Stimulated activated CD4-positive, alpha-beta T cell treated with anti-CD3 and anti-CD28 coated beads, TNF-alpha, amount 100 ng/mL, for 24 hours (primary cell): ENCODE measurements at regions not wholly inside any gene's neighbourhood (a gene's known extent, or its start where the extent isn't known, plus 50 kb on each side); places are given as distances from the start of the nearest gene placed in this dataset.

Experiments
- DNase-seq, 3 experiments: peaks; one replicate each; pipeline ENCODE4 v3.0.0-alpha.2; 2020; ENCODE audit warnings: low read depth in 3 of 3

DNA sequence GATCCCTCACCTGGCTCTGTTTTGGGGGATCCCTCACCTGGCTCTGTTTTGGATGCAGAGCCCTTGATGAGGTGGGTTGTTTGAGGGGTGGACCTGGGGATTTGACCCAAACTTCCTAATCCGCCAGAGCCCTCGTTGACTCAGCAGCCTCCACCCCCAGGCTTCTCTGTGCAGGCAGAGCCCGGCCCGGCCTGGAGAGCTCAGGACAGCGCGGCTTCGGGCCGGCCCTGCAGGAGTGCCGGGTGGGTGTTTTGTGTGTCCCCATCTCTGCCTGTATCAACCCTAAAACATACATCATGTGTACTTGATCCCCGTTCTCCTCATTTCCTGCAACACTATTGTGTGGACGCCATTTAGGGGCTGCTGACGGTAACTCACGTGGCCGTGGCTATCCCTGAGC is 124.2 kb downstream of the SIK1 start:
- DNase-seq: no peak

DNA sequence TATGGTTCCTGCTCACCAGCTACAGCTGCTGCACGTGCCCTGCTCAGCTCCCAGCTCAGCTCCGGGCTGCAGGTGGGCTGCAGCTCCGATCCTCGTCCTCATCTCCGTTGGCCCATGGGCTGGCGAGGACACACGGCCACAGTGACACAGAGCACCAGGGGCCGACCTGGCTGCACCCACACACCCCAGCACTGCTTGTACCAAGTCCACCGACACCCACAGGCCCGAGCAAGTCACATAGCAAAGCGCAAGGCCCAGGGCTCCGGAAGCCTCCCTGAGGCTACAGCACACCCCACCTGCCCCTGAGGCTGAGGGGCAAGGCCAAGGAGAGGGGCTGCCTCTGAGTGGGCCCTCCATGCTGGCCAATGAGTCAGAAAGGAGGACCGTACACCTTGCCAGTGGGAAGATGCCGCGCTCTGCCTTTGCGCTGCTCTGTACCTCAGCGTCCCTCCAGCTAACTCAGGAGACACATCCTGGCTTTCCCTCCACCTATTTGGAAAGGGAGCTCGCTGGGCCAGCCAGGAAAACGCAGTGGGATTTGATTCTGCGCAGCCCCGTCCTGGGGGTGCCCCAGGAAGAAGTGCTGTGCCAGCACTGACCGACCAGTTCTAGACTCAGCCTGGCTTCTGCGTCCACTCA is 124.8 kb downstream of the SIK1 start:
- no peak for DNase-seq

DNA sequence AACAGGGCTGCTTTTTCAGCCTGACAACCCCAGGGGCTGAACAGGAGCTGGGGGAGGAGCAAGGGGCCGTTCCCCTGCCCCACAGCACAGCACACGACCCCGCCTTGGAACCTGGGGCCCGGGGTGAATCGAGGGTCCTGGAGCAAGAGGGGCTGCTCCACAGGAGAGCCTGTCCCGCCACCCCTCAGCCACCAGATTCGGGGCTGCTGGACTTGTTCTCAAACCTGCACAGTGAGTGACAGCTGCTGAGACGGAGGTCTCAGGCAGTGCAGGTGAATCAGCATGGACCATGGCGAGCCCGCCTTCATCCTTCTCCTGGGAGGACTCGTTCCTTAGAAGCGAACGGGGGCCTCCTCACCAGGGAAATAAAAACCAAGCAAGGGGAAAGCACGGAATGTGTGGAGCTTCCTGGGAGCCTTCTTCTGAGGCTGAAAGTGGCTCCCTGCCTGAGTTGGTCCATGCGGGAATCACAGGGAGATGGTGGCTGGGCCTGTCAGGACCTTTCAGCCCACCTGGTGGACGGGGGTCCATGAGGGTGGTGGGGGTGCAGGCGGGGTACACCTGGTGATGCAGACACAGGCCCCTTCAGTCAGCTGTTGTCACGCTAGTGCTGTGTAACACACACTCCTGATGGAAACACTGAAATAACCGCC is 125.4 kb downstream of the SIK1 start:
- no peak for DNase-seq

DNA sequence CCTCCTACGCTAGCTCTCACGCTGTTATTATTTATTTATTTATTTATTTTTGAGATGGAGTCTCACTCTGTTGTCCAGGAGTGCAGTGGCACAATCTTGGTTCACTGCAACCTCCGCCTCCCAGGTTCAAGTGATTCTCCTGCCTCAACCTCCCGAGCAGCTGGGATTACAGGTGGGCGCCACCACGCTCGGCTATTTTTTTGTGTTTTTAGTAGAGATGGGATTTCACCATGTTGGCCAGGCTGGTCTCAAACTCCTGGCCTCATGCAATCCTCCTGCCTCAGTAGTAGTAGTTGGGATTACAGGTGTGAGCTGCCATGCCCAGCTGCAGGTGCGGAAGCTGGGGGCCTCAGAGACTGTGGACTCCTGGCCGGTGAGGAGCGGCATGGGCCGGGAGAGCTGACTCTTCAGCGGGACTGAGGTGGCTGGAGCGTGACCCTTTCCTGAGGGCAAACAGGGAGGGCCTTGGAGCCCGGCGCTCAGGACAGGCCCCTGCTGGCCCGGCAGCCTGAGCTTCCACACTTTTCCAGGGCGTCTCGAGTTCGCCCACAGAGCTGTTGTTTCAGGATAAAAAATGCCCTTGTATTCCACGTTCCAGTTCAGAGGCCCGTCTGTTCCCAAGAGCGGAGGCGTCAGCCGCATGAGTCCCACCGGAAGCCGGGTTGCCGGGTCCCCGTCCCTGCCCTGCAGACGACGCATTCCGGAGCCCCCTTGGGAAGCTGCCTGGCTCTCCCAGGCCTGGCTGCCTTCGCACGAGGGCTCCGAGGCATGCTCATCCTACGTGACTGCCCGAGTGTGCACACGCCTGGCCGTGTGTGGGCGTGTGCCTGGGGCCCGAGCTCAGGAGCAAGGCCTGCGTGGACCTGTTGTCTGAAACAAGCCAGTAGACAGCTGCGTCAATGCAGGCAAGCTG is 126.2 kb downstream of the SIK1 start:
- no peak for DNase-seq

DNA sequence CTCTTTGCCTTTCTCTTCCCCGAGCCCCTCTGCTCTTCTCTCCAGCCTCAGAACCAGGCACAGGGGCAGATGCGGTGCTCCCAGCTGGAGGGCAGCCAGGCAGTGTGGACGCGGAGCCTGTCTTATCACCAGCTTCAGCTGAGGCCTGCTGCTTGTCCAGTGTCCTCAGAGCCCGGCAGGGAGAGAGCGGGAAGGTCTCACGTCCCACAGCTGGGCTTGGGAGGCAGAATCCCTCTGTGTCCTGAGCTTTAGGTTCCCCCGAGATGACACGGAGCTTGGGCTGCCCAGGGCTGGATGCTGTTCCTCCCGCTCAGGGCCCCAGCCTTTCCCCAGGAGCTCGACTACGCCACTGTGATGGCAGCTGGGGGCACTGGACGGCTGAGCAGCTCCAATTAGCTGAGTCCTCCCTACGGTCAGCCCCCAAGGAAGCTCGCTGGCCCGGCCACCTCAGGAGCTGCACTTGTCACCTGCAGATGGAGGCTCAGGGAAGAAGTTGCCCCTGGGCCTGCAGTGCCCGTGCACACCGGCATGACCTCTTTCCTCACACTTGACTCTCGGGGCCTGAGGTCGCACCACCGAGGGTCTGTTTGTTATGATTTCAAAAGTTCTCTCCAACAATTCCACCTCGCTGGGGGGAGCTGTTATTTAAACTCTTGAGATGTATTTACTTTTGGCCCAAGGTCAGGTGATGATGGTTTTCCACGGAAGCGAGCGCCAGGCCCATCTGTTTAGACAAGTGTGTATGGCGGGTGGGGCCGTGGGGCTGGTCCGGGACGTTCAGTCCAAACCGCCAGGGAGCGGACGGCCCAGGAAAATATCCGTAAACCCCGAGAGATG is 127.3 kb downstream of the SIK1 start:
- no peak for DNase-seq

DNA sequence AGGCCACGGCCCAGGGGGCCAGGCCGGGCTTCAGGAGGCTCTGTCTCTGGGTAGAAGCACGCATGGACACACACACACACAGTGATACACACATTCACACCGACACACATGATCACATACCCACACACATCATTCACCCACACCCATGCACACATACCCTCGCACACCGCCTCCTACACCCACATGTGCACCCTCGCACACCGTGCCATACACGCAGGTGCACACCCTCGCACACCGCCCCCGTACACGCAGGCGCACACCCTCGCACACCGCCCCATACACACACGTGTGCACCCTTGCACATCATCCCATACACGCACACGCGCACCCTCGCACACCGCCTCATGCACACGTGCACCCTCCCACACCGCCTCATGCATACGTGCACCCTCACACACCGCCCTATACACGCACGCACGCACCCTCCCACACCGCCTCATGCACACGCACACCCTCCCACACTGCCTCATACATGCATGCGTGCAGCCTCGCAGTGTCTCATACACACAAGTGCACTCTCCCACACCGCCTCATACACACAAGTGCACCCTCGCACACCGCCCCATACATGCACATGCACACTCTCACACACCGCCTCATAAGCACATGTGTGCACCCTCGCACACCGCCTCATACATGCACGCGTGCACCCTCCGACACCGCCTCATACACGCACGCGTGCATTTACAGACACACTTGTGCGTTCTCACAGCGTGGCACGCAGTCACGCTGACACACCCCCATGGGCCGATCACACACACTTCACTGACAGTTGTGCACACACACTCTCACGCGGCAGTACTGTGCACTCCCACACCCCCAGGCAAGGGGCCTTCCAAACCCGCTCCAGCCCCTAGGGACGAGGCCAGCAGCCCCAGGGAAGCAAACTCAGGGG is 128.1 kb downstream of the SIK1 start:
- DNase-seq: no peak

DNA sequence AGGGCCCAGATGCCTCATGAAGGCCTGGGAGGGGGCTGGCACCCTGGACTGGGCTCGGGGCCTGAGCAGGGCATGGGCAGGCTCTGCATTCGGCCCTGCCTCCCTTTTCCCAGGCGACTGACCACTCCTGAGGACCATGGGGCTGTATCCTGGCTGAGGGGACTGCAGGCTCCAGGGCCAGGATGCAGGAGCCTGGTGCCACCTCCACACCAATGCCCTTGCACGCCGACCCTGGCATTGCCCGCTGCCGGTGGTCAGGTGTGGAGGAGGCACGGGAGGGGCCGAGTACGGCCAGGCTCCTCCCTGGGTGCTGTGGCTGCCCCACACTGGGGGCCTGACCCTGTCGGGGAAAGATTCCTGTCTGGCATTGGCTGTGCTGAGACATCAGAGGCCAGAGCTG is 128.9 kb downstream of the SIK1 start:
- DNase-seq: no peak

DNA sequence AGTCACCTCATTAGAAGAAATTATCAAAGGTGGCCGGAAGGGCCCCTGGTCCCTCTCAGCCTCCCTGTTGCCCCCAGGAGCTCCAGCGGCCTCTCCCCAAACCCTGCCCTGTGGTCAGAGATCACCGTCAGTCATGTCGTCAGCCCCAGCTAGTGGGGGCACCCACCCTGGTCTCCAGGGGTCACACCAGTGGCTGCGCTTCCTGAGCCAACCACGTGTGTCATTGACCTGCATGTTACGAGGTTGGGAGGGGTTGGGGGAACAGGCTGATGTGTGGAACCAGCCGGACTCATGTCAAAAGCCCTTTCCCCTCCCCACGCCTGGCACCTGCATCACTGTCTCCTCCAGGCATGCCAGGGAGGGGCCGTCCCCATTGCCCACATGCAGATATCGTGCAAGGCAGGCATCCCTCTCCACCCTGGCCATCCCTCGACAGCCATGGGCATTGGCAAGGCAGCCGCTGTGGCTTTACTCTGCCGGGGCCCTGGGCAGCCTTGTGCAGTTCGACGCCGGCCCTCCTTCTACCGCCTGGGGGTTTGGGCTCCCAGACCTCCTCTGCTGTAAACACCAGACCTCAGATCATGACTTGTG is 128.7 kb downstream of the CRYAA start:
- no peak for DNase-seq

DNA sequence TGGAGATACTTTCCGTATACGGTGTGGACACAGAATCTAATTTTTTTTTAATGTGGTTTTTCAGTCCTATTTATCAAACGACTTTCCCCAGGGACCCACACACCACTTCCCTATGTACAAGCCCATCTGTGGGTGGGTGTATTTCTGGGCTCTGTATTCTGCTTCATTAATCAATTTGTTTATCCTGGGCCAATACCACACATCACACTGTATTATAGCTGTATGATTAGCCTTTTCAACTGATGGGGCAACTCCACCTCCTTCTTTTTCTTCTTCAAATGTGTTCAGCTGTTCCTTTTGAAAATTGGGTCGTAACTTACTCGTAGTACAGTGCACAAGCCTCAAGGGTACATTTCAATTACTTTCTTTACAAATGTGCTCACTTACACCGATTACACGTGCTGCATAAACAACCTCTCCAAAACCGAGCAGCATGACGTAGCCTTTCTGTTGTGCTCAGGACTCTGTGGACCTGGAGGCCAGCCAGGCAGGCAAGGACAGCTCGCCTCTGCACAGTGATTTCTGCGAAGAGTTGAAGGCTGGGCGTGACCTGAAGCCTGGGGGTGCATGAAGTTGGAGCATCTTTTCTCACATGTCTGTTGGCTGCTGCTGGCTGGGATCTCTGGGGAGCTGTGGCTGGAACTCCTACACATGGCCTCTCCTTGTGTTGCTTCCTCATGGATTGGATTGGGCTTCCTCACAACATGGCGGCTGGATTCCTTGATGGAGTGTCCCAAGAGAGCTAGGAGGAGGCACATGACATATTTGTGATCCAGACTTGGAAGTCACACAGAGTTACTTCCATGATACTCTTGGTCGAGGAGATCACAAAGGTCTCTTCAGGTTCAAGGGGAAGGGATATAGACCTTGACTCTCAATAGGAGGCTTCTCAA is 126.5 kb downstream of the CRYAA start:
- DNase-seq: no peak

DNA sequence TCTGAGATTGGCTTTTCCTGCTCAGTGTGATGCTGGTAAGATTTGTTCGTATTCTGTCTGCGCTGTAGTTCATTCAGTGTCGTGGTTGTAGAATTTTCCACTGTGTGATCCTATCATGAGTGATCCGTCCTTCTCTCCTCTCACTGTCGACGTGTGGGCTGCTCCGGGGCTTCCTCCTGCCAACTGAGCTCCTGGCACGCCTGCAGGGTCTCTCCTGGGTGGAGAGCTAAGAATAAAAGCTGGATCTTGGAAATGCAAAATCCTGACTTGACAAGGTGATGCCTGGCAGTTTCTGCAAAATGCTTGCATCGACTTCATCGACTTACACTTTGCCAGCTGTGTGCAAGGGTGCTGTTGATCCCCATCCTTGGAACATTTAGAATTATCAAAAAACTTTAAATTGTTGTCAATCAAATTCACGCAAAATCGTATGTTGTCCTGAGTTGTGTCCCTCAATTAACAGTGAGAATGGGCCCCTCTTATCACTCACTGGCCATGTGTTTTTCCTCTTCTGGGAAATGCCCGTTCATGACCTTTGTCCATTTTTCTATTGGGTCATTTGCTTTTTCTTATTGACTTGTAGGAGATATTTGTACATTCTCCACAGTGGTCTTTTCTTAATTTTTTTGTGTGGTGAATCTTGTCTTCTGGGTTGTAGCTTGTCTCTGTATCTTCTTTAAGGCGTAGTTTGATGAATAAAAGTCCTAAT is 125.5 kb downstream of the CRYAA start:
- DNase-seq: no peak

DNA sequence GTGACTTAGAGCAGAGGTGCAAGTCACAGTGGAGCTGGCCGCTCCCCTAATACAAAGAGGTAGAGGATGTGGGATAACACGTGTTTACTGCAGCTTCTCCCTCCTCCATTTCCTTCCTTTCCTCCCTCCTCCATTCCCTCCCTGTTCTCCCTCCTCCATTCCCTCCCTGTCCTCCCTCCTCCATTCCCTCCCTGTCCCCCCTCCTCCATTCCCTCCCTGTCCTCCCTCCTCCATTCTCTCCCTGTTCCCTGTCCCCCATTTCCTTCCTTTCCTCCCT is 124.0 kb downstream of the CRYAA start:
- no peak for DNase-seq

DNA sequence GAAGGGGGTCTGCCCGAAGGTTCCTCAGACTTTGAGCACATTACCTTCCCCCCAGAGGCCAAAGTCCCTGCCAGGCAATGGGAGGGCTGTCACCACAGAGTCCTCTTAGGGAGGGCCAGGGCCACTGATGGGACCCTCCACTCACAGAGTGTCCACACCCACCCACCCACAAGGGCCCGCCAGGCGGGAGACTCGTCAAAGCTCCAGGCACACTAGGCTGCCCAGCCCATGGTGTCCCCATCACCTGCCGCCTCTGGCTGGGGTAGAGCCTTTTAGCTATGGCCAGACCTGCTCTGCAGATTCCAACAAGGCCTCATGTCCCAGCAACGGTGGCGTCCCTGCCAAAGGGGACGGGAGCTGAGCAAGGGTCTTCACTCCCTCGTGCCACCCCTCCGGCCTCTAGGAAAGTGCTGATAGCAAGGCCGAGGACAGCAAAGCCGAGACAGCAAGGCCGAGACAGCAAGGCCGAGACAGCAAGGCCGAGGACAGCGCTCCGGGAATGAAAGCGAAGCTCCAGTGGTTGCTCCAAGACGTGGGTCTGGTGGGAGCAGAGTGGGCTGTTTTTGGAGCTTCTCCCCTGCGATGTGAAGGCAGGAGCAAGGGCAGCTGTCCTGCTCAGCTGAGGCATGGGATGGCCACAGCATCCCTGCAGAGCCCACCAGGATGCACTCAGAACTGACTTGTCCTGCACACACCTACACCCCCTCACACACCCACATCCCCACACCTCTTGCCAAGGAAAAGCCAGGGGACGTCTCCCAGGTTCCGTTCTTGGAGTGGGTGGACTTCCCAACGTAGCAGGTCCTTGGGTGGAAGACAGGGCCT is 123.4 kb downstream of the CRYAA start:
- no peak for DNase-seq

DNA sequence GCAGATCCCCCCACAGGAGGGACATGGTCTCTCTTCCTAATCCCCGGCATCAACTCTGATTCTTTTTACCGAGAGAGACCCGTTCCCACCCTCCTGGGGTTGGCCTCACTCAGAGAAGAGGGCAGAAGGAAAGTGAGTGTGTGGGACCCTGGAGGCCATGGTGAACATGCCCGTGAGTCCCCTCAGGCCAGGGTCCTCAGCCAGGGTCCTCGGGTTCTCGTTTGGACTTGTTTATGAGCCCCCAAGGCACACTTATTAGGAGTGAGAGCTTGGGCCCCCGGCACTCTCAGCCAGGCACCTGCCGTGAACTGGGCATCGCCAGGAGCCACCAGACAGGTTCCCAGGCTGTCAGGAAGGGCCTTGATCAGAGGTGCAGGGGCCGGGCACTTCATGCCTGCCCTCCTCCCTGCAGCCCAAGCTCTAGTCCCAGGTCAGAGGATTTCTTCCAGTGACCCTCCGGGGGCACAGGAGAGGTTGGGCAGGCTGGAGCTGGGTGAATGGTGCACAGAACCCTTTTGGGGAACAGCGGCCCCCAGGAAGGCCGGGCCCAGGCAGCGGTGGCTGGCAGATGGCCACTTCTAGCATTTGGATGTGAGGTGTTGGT is 122.6 kb downstream of the CRYAA start:
- no peak for DNase-seq

DNA sequence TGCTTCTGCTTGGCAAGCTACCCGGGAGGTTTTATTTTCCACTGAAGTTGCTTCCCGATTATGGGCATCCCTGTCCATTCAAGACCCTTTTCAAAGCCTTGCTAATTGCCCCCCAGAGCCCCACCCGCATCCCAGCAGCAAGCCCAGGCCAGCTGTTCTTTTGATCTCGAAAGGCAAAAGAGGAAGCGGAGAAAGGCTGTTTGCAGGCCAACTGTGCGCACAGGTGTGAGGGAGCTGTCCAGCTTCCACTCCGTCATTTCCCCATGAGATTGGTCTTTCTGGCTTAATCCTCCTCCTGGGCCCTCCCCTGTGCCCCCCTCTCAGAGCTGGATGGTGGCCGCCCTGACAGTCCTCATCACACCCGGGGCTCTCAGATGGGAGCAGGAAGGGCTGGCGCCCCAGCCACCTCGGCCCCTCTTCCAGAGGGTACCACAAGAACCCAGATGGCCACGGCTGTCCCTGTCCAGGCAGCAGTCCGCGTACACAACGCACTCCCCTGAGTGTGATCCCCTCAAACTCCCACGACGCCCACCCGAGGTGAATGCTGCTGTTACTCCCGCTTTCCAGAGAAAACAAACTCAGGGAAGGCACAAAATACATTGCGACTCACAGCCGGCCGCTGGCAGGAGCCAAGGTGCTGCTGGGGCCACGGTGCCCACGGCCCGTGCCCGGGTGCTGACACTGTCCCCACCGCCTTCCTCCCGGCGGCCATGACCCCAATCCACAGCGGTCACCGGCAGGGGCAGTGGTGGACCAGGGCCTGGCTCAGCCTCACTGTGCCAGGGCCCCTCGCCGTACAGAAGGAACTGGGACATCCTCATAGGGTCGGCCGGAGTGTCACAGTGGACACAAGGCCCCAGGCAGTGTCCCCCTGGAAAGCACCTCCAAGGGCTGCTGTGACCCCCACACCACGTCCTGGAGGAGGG is 121.9 kb downstream of the CRYAA start:
- DNase-seq: no peak

DNA sequence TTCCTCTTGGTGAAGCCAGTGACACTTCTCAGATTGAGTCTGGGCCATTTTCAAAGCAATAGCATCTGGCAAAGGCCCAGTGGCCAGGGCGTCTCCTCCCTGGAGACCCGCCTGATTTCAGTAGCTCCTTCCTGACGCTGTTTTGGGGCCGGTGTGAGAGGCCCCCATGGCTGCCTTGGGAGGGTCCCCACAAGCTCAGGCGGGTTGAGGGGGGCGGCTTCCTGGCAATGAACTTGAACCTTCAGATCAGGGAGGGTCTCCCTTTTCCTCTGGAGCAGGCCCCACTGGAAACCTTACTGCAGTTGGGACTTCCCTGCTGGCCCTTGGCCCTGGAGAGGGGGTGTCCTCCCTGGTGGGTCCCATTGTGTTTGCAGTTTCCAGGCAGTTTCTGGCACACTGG is 121.2 kb downstream of the CRYAA start:
- DNase-seq: no peak

DNA sequence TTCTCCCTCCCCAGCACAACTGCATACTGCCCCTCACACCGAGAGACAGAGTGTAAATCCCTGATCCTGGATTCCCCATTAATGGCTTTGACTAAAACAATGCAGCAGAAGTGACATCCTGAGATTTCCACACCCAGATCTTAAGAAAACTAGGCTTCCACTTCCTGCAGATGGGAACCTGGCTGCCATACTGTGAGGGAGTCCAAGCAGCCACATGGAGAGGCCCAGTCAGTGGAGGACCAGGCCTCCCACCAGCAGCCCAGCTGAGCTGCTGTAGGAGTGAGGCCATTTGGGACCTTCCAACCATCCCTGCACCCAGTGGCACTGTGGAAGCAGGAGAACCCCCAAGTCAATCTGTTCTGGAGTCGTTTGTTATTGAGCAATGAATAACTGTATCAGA is 120.6 kb downstream of the CRYAA start:
- no peak for DNase-seq
